Heart left ventricle (tissue), 16 donors: ENCODE measurements at regions not wholly inside any gene's neighbourhood (a gene's known extent, or its start where the extent isn't known, plus 50 kb on each side); places are given as distances from the start of the nearest gene placed in this dataset.

Source experiments
- ATAC-seq, 4 donors: fragments of 200-7000 bp; cut with Tn5 transposase; one replicate each; pipeline ENCODE4 v1.9.1; 2020 to 2022; ENCODE audit warnings: moderate library complexity in 4 of 4, mild to moderate bottlenecking in 3 of 4, moderate number of reproducible peaks in 1 of 4
- DNase-seq, 5 donors: peaks; one replicate each; pipeline ENCODE4 v3.0.0-alpha.2; 2020
- H3K27ac ChIP-seq, 12 donors: fragments of 200-600 bp; sonication (generic) in 4 of 12; one replicate each; pipeline versions ENCODE4 v1.5.0 to v1.8.0; 2016 to 2022; ENCODE audit warnings: mild to moderate bottlenecking in 2 of 12
- H3K27me3 ChIP-seq, 9 donors: fragments of 200-600 bp; sonication (generic) in 2 of 9; one replicate each; pipeline versions ENCODE4 v1.5.1 to v1.8.0; 2016 to 2022; ENCODE audit warnings: mild to moderate bottlenecking in 3 of 9
- H3K36me3 ChIP-seq, 9 donors: fragments of 200-600 bp; sonication (generic) in 2 of 9; one replicate each; pipeline versions ENCODE4 v1.5.0 to v1.8.0; 2018 to 2022; ENCODE audit warnings: mild to moderate bottlenecking in 2 of 9
- H3K4me1 ChIP-seq, 12 donors: fragments of 200-600 bp; sonication (generic) in 4 of 12; one replicate each; pipeline versions ENCODE4 v1.5.0 to v1.8.0; 2016 to 2022; ENCODE audit warnings: mild to moderate bottlenecking in 3 of 12
- H3K4me3 ChIP-seq, 12 donors: fragments of 200-600 bp; sonication (generic) in 4 of 12; one replicate each; pipeline versions ENCODE4 v1.5.0 to v1.8.0; 2017 to 2022; ENCODE audit warnings: mild to moderate bottlenecking in 9 of 12, moderate library complexity in 4 of 12
- H3K9me3 ChIP-seq, 12 donors: fragments of 200-600 bp; sonication (generic) in 4 of 12; one replicate each; pipeline versions ENCODE4 v1.5.0 to v1.8.0; 2016 to 2022; ENCODE audit warnings: mild to moderate bottlenecking in 1 of 12
- POLR2A ChIP-seq, 2 donors: fragments of 450-650 bp; IDR thresholded peaks; one replicate each; pipeline ENCODE4 v1.6.1; 2017; ENCODE audit warnings: antibody characterized with exemption in 2 of 2, mild to moderate bottlenecking in 2 of 2, moderate library complexity in 2 of 2
- WGBS, 4 donors: extraction: QIAGEN DNeasy Blood & Tissue Kit in 2 of 4; methylation state at CpG; one replicate each; pipeline versions ENCODE4 v1.1.5 to v1.1.7; 2013 to 2018; 5-methylcytosine and 5-hydroxymethylcytosine counted together
- intact Hi-C, 10 donors: fragments of 100-400 bp; cut with DNase I; formaldehyde crosslinking; loops; one replicate each; pipeline versions ENCODE4 v1.11.1 to v1.14.2; 2022
- TF ChIP-seq, protein P1 (sequence below), 12 donors: fragments of 200-600 bp; sonication (generic) in 4 of 12; IDR thresholded peaks; one replicate each; pipeline versions ENCODE4 v1.5.0 to v1.8.0; 2018 to 2022; ENCODE audit warnings: antibody characterized with exemption in 12 of 12, mild to moderate bottlenecking in 5 of 12
- donor health status: ischemic (EF 13 %, LVEDD 7.1; RV severe dilation, severe dysfunction).
- donor health status: healthy with polysubstance abuse.
- donor health status: DM: no; HTN: yes; CAD: no.
- donor health status: DM: no; HTN: no; CAD: no.
- donor health status: ischemic (EF 25% LVEDD 6.9; RV normal size, moderate dysfunction).
- donor health status: ischemic (EF 25% LVEDD 5.7; RV mildly dilated, moderate dysfunction).
- donor health status: healthy.
- donor health status: DM: yes; HTN: yes; CAD: no.
- donor health status: ischemic (EF 35%, LVEDD 5.7; RV mildly dilated, moderate dysfunction).
- donor health status: nonischemic (EF 11% LVEDD 7.7; RV severe dilation, severe dysfunction).
- donor health status: DM: yes; HTN: yes; CAD: no.
- donor health status: PGD.
- donor health status: ischemic (EF 29% LVEDD 5.4; RV normal size, mild dysfunction).
- donor health status: nonischemic (EF 23%, LVEDD 6.1; RV moderate dilation, normal function).

DNA sequence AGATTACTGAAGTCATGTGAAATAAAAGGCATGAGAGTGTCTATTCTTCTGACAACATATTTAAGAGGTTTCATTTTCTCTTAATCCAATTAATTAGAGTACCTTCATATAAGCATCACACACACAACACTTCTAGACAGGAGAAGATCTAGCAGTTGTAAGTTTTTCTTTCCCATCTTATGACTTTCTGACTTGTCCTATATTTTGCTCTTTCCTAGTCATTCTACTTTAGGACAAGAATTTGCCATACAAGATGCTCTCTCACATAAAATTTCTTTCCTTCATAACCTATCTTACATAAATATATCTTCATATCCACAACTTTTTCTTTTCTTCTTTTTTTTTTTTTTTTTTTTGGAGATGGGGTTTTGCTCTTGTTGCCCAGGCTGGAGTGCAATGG, 118.3 kb upstream of the SERPIND1 start:
- intact Hi-C loops, result no loop called here
- ATAC-seq, result no peak
- H3K27ac ChIP-seq, result no peak overlapping the region
- no peak for TF ChIP-seq POLR2A (IDR thresholded peaks at IDR 0.05)
- TF ChIP-seq, protein P1, sequence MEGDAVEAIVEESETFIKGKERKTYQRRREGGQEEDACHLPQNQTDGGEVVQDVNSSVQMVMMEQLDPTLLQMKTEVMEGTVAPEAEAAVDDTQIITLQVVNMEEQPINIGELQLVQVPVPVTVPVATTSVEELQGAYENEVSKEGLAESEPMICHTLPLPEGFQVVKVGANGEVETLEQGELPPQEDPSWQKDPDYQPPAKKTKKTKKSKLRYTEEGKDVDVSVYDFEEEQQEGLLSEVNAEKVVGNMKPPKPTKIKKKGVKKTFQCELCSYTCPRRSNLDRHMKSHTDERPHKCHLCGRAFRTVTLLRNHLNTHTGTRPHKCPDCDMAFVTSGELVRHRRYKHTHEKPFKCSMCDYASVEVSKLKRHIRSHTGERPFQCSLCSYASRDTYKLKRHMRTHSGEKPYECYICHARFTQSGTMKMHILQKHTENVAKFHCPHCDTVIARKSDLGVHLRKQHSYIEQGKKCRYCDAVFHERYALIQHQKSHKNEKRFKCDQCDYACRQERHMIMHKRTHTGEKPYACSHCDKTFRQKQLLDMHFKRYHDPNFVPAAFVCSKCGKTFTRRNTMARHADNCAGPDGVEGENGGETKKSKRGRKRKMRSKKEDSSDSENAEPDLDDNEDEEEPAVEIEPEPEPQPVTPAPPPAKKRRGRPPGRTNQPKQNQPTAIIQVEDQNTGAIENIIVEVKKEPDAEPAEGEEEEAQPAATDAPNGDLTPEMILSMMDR (IDR thresholded peaks at IDR 0.05), result no peak
- H3K27me3 ChIP-seq, result peaks cover 0 to 4% (median 0%) of the 10 kb centered on the region in 9 donors
- DNase-seq, result no peak
- H3K4me1 ChIP-seq, result no peaks in the 10 kb centered on the region
- H3K4me3 ChIP-seq, result no peak overlapping the region
- no peaks in the 10 kb centered on the region for H3K36me3 ChIP-seq
- H3K9me3 ChIP-seq, result no peaks in the 10 kb centered on the region

DNA sequence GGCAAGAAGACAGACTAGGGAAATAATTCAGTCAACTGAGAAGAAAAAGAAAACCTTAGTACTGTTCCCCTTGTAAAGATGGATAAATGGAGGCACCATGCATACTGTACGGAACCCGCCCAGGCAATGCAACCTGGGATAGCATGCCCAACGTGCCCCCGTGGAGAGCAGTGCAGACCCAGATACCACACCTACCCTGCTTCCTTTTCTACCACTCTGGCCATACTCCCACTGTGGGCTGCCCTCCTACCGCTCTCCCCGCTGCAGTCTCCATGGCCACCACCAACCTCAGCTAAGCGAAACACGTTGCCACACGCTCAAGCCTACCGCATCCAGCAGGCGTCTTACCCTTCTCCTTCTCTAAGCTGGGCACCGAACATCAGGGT, 117.4 kb upstream of the SERPIND1 start:
- intact Hi-C loops, result no loop called here
- WGBS, 4 donors, result 87 to 92% (median 90%) methylated on average over 12 of the region's 12 CpGs
- Histone ChIP-seq H3K27ac (no peak overlapping the region), H3K36me3 (no peaks in the 10 kb centered on the region), H3K27me3 (peaks cover 0 to 12% (median 1%) of the 10 kb centered on the region in 9 donors), H3K9me3 (no peaks in the 10 kb centered on the region), H3K4me3 (no peak overlapping the region), H3K4me1 (no peaks in the 10 kb centered on the region)
- no peak for DNase-seq
- no peak for ATAC-seq
- TF ChIP-seq, protein P1 (IDR thresholded peaks at IDR 0.05), result no peak
- no peak for TF ChIP-seq POLR2A (IDR thresholded peaks at IDR 0.05)

DNA sequence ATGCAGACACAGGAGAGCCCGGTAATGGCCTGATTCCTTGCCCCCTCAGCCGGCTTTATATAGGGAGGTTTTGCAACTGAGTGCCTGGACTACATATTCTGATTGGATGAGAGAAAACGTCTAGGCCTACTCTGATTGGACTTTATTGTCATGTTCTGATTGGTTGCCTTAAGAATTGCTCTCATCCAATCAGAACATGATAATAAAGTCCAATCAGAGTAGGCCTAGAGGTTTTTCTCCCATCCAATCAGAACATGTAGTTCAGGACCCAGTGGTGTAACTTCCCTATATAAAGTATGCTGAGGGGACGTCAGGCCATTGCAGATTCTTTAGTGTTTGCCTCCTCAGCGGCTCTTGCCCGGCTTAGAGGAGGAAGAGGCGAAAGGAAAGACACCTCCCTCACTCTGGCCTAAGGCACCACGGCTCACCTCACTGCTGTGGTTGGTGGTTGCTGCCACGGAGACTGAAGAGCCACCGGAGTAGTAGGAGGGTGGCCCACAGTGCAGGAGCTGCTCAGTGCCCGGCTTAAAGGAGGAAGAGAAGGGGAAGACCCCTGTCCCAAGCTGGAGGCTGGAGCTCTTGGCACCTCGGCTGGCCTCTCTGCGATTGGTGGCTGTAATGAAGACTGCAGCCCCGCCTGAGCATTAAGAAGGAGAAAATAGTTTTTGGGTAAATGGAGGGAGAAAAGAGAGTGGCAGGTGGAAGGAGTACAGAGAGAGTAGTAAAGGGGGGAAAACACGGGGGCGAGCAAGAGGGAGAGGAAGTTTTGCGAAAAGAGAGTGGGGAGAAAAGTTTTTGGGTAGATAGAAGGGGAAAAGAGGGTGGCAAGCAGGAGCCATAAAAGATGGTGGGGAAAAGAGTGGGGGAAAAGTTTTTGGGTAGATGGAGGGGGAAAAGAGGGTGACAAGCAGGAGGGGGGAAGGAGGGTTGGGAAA, 116.7 kb upstream of the SERPIND1 start:
- intact Hi-C loops, result no loop called here
- no peaks in the 10 kb centered on the region for H3K9me3 ChIP-seq
- 85 to 88% (median 86%) methylated on average over 17 of the region's 17 CpGs for WGBS, 4 donors
- H3K4me1 ChIP-seq, result no peaks in the 10 kb centered on the region
- H3K27ac ChIP-seq, result no peak overlapping the region
- ATAC-seq, result no peak
- H3K27me3 ChIP-seq, result peaks cover 0 to 15% (median 2%) of the 10 kb centered on the region in 9 donors
- H3K4me3 ChIP-seq, result no peak overlapping the region
- no peak for TF ChIP-seq POLR2A (IDR thresholded peaks at IDR 0.05)
- TF ChIP-seq, protein P1 (IDR thresholded peaks at IDR 0.05), result no peak
- no peaks in the 10 kb centered on the region for H3K36me3 ChIP-seq
- DNase-seq, result no peak
